DOHH2 (cell line): ENCODE measurements at regions not wholly inside any gene's neighbourhood (a gene's known extent, or its start where the extent isn't known, plus 50 kb on each side); places are given as distances from the start of the nearest gene placed in this dataset.

Experiments used
- H3F3A ChIP-seq: fragments of 200-600 bp; sonication (generic), shearing (Covaris generic); 2 replicates; pipeline ENCODE4 v1.6.0; 2016; ENCODE audit warnings: antibody characterized with exemption, mild to moderate bottlenecking; ENCODE audit not compliant: control insufficient read depth, insufficient read depth
- H3K27ac ChIP-seq: fragments of 200-600 bp; sonication (generic); 2 replicates; pipeline ENCODE4 v1.5.1; 2014; ENCODE audit warnings: low read depth, mild to moderate bottlenecking, low read length, moderate library complexity
- H3K27me3 ChIP-seq: fragments of 200-600 bp; sonication (generic); 2 replicates; pipeline ENCODE4 v1.6.1; 2014; ENCODE audit warnings: mild to moderate bottlenecking, low read length, mixed read lengths; ENCODE audit not compliant: control insufficient read depth
- H3K36me3 ChIP-seq: fragments of 200-600 bp; sonication (generic); 2 replicates; pipeline ENCODE4 v1.6.1; 2014; ENCODE audit warnings: mild to moderate bottlenecking, low read length, moderate library complexity, mixed read lengths; ENCODE audit not compliant: control insufficient read depth
- H3K4me1 ChIP-seq: fragments of 200-600 bp; sonication (generic); 2 replicates; pipeline ENCODE4 v1.6.1; 2014; ENCODE audit warnings: mild to moderate bottlenecking, low read length, mixed read lengths; ENCODE audit not compliant: control insufficient read depth
- H3K4me2 ChIP-seq: fragments of 200-600 bp; sonication (generic); 2 replicates; pipeline ENCODE4 v1.6.0; 2014; ENCODE audit warnings: mild to moderate bottlenecking, low read length, moderate library complexity
- H3K4me3 ChIP-seq: fragments of 200-600 bp; sonication (generic); 2 replicates; pipeline ENCODE4 v1.5.1; 2014; ENCODE audit warnings: mild to moderate bottlenecking, low read length, mixed read lengths
- H3K79me2 ChIP-seq: fragments of 200-600 bp; sonication (generic); 2 replicates; pipeline ENCODE4 v1.6.1; 2014; ENCODE audit warnings: mild to moderate bottlenecking, low read length, mixed read lengths; ENCODE audit not compliant: control insufficient read depth
- H3K9me2 ChIP-seq: fragments of 200-600 bp; sonication (generic); replicated peaks from 2 replicates; pipeline ENCODE4 v1.6.1; 2014; ENCODE audit warnings: mild to moderate bottlenecking, low read length, mixed read lengths; ENCODE audit not compliant: control insufficient read depth
- H3K9me3 ChIP-seq: fragments of 200-600 bp; sonication (generic); 2 replicates; pipeline ENCODE4 v1.6.1; 2014; ENCODE audit warnings: antibody characterized with exemption, low read length, mixed read lengths; ENCODE audit not compliant: control insufficient read depth, insufficient read depth
- H4K20me1 ChIP-seq: fragments of 200-600 bp; sonication (generic); 2 replicates; pipeline ENCODE4 v1.6.0; 2014; ENCODE audit warnings: low read depth, mild to moderate bottlenecking, antibody characterized with exemption, low read length, moderate library complexity; ENCODE audit not compliant: control insufficient read depth, insufficient read depth
- EZH2phosphoT487 ChIP-seq: fragments of 200-600 bp; sonication (generic); IDR thresholded peaks from 2 replicates; pipeline ENCODE4 v1.6.1; 2017; ENCODE audit warnings: borderline replicate concordance, mild to moderate bottlenecking, antibody characterized with exemption, low read length, moderate library complexity, mixed read lengths
- TF ChIP-seq, protein P1 (sequence below): fragments of 200-600 bp; sonication (generic); IDR thresholded peaks from one replicate; pipeline ENCODE4 v1.5.1; 2014; ENCODE audit warnings: antibody characterized with exemption, mild to moderate bottlenecking, low read depth, low read length; ENCODE audit not compliant: poor library complexity, severe bottlenecking

GRCh38 chr2:16015210-16015902 lies 75.0 kb downstream of the MYCN start:
- Histone ChIP-seq H3K4me2 (no peak overlapping the region), H4K20me1 (no peaks in the 10 kb centered on the region)
- TF ChIP-seq, protein P1, sequence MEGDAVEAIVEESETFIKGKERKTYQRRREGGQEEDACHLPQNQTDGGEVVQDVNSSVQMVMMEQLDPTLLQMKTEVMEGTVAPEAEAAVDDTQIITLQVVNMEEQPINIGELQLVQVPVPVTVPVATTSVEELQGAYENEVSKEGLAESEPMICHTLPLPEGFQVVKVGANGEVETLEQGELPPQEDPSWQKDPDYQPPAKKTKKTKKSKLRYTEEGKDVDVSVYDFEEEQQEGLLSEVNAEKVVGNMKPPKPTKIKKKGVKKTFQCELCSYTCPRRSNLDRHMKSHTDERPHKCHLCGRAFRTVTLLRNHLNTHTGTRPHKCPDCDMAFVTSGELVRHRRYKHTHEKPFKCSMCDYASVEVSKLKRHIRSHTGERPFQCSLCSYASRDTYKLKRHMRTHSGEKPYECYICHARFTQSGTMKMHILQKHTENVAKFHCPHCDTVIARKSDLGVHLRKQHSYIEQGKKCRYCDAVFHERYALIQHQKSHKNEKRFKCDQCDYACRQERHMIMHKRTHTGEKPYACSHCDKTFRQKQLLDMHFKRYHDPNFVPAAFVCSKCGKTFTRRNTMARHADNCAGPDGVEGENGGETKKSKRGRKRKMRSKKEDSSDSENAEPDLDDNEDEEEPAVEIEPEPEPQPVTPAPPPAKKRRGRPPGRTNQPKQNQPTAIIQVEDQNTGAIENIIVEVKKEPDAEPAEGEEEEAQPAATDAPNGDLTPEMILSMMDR = no peak
- no peak for TF ChIP-seq EZH2phosphoT487

DNA sequence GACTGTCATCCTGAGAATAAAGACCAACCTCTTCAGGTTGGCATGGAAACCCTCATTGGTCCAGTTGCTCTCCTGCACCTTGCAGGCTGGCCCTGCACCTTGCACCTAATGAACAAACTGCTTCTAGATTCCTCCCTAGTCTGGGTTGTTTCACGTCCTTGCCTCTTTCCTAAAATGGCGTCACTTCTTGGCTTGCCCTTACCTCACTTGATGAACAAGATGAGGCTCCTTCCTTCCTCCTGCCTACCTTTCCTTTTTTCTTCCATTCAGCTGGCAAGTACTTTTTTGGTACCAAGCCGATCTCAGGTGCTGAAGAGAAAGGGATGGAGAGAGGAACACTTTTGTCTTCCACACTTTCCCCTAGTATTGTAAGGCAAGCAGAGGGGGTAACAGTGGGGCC lies 74.5 kb downstream of the MYCN start:
- Histone ChIP-seq H3K4me1 (no peaks in the 10 kb centered on the region), H3K4me3 (no peak overlapping the region), H3F3A (no peaks in the 10 kb centered on the region), H3K4me2 (no peak overlapping the region), H3K36me3 (no peaks in the 10 kb centered on the region), H4K20me1 (no peaks in the 10 kb centered on the region), H3K27me3 (no peaks in the 10 kb centered on the region), H3K27ac (no peak overlapping the region), H3K9me2 (no peaks in the 10 kb centered on the region), H3K9me3 (no peaks in the 10 kb centered on the region), H3K79me2 (no peaks in the 10 kb centered on the region)
- no peak for TF ChIP-seq EZH2phosphoT487
- TF ChIP-seq, protein P1 = no peak

More at GRCh38 chr2:16015210-16015902, 75.0 kb downstream of the MYCN start:
- Histone ChIP-seq H3F3A (no peaks in the 10 kb centered on the region), H3K27ac (no peak overlapping the region), H3K79me2 (no peaks in the 10 kb centered on the region), H3K27me3 (no peaks in the 10 kb centered on the region), H3K4me3 (no peak overlapping the region), H3K4me1 (no peaks in the 10 kb centered on the region), H3K9me2 (no peaks in the 10 kb centered on the region), H3K36me3 (no peaks in the 10 kb centered on the region), H3K9me3 (no peaks in the 10 kb centered on the region)

GRCh38 chr2:16014041-16014787 lies 73.9 kb downstream of the MYCN start:
- H3K27ac ChIP-seq = no peak overlapping the region
- H3K9me2 ChIP-seq = no peaks in the 10 kb centered on the region
- H3K79me2 ChIP-seq = no peaks in the 10 kb centered on the region
- H3K4me3 ChIP-seq = no peak overlapping the region
- no peak overlapping the region for H3K4me2 ChIP-seq
- H3K36me3 ChIP-seq = no peaks in the 10 kb centered on the region
- TF ChIP-seq EZH2phosphoT487 = no peak
- TF ChIP-seq, protein P1 = no peak
- H4K20me1 ChIP-seq = no peaks in the 10 kb centered on the region
- no peaks in the 10 kb centered on the region for H3K9me3 ChIP-seq
- H3K4me1 ChIP-seq = no peaks in the 10 kb centered on the region
- no peaks in the 10 kb centered on the region for H3K27me3 ChIP-seq
- no peaks in the 10 kb centered on the region for H3F3A ChIP-seq
